HEK293T (cell line): ENCODE measurements at regions not wholly inside any gene's neighbourhood (a gene's known extent, or its start where the extent isn't known, plus 50 kb on each side); places are given as distances from the start of the nearest gene placed in this dataset.
"Not testable (repeated sequence)": the region's sequence is repeated elsewhere in the genome, so short reads cannot be mapped to it uniquely, and the experiment has no call there.

Source experiments
- FOXM1 ChIP-seq: fragments of 450-650 bp; IDR thresholded peaks from 2 replicates; pipeline ENCODE4 v1.6.1; 2017; ENCODE audit warnings: mild to moderate bottlenecking, borderline replicate concordance
- TARDBP ChIP-seq: fragments of 450-650 bp; IDR thresholded peaks from 2 replicates; pipeline ENCODE4 v1.6.1; 2016
- TF ChIP-seq, protein P1 (sequence below): fragments of 450-650 bp; IDR thresholded peaks from 2 replicates; pipeline ENCODE4 v1.6.1; 2016

DNA sequence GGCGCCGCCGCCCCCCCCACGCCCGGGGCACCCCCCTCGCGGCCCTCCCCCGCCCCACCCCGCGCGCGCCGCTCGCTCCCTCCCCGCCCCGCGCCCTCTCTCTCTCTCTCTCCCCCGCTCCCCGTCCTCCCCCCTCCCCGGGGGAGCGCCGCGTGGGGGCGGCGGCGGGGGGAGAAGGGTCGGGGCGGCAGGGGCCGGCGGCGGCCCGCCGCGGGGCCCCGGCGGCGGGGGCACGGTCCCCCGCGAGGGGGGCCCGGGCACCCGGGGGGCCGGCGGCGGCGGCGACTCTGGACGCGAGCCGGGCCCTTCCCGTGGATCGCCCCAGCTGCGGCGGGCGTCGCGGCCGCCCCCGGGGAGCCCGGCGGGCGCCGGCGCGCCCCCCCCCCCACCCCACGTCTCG lies 2121.5 kb upstream of the TPTE start:
- TF ChIP-seq FOXM1, TARDBP: not testable (repeated sequence)
- TF ChIP-seq, protein P1, sequence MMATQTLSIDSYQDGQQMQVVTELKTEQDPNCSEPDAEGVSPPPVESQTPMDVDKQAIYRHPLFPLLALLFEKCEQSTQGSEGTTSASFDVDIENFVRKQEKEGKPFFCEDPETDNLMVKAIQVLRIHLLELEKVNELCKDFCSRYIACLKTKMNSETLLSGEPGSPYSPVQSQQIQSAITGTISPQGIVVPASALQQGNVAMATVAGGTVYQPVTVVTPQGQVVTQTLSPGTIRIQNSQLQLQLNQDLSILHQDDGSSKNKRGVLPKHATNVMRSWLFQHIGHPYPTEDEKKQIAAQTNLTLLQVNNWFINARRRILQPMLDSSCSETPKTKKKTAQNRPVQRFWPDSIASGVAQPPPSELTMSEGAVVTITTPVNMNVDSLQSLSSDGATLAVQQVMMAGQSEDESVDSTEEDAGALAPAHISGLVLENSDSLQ: not testable (repeated sequence)
